OCI-LY7 (cell line): ENCODE measurements at regions not wholly inside any gene's neighbourhood (a gene's known extent, or its start where the extent isn't known, plus 50 kb on each side); places are given as distances from the start of the nearest gene placed in this dataset.

Source experiments
- EZH2phosphoT487 ChIP-seq: fragments of 200-600 bp; sonication (generic); IDR thresholded peaks from 2 replicates; pipeline ENCODE4 v1.6.1; 2018; ENCODE audit warnings: low read depth, borderline replicate concordance, mild to moderate bottlenecking, mixed run types, antibody characterized with exemption, low read length, moderate library complexity, mixed read lengths
- TF ChIP-seq, protein P1 (sequence below): fragments of 200-600 bp; sonication (generic); conservative IDR thresholded peaks from 2 replicates; pipeline ENCODE4 v1.5.1; 2014; ENCODE audit warnings: mild to moderate bottlenecking, antibody characterized with exemption, low read length, moderate library complexity, mixed read lengths

DNA sequence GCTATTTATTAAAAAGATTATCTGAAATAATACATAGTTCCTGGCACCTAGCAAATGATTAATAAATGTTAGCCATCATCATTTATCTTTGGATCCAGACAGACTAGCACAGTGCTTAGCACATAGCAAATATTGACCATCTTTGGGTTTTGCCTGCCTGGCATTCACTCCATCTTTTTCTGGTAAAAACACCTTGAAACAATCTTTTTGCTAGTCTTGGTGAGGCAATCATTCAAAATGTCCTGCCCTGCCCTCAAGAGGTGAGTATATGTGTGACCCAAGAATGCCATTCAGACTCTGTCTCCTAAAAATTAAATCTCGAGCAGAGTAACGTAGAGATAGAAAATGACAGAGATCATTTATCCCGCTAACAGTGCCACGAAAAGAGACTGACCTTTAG, 78.3 kb upstream of the ZNF280D start:
- TF ChIP-seq, protein P1, sequence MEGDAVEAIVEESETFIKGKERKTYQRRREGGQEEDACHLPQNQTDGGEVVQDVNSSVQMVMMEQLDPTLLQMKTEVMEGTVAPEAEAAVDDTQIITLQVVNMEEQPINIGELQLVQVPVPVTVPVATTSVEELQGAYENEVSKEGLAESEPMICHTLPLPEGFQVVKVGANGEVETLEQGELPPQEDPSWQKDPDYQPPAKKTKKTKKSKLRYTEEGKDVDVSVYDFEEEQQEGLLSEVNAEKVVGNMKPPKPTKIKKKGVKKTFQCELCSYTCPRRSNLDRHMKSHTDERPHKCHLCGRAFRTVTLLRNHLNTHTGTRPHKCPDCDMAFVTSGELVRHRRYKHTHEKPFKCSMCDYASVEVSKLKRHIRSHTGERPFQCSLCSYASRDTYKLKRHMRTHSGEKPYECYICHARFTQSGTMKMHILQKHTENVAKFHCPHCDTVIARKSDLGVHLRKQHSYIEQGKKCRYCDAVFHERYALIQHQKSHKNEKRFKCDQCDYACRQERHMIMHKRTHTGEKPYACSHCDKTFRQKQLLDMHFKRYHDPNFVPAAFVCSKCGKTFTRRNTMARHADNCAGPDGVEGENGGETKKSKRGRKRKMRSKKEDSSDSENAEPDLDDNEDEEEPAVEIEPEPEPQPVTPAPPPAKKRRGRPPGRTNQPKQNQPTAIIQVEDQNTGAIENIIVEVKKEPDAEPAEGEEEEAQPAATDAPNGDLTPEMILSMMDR: 0 out of 2 replicates have a peak, but pooled peaks have one; percentile 23
- TF ChIP-seq EZH2phosphoT487: no peak
